ENCODE measurements at regions not wholly inside any gene's neighbourhood (a gene's known extent, or its start where the extent isn't known, plus 50 kb on each side); places are given as distances from the start of the nearest gene placed in this dataset.

- Histone ChIP-seq H3K27ac (no peak overlapping the region), H3K4me3 (no peak overlapping the region), H3K36me3 (no peaks in the 10 kb centered on the region), H3K27me3 (no peaks in the 10 kb centered on the region), H3K4me1 (no peaks in the 10 kb centered on the region), H3K9me3 (no peaks in the 10 kb centered on the region)
- intact Hi-C loops (cut with DNase I): no loop called here
- TF ChIP-seq CTCF (IDR thresholded peaks at IDR 0.05): no peak
- no peak for TF ChIP-seq POLR2A (IDR thresholded peaks at IDR 0.05)
- no peak for TF ChIP-seq POLR2AphosphoS5 (IDR thresholded peaks at IDR 0.05; ENCODE audit: insufficient read depth in 1 of 2, low read depth in 1 of 2)
- no peak for DNase-seq (ENCODE audit: extremely low spot score in 2 of 2)
Observed at GRCh38 chr17:71649941-71650350, 470.9 kb upstream of the SOX9 start.

- DNase-seq (ENCODE audit: extremely low spot score in 2 of 2): no peak
- TF ChIP-seq POLR2A (IDR thresholded peaks at IDR 0.05) (no peak), CTCF (IDR thresholded peaks at IDR 0.05) (no peak), POLR2AphosphoS5 (IDR thresholded peaks at IDR 0.05; ENCODE audit: insufficient read depth in 1 of 2, low read depth in 1 of 2) (no peak)
- H3K27ac ChIP-seq: no peak overlapping the region
- H3K9me3 ChIP-seq: no peaks in the 10 kb centered on the region
- no peaks in the 10 kb centered on the region for H3K36me3 ChIP-seq
- H3K4me3 ChIP-seq: no peak overlapping the region
- no peaks in the 10 kb centered on the region for H3K4me1 ChIP-seq
- intact Hi-C loops (cut with DNase I): no loop called here
- no peaks in the 10 kb centered on the region for H3K27me3 ChIP-seq
Observed at GRCh38 chr17:71655542-71655941, 465.3 kb upstream of the SOX9 start.

GRCh38 chr17:71656964-71657858 is 463.6 kb upstream of the SOX9 start:
- no peak for TF ChIP-seq POLR2AphosphoS5 (IDR thresholded peaks at IDR 0.05; ENCODE audit: insufficient read depth in 1 of 2, low read depth in 1 of 2)
- no peak for TF ChIP-seq POLR2A (IDR thresholded peaks at IDR 0.05)
- no peak for TF ChIP-seq CTCF (IDR thresholded peaks at IDR 0.05)
- Histone ChIP-seq H3K36me3 (no peaks in the 10 kb centered on the region), H3K4me3 (no peak overlapping the region), H3K27me3 (no peaks in the 10 kb centered on the region), H3K4me1 (no peaks in the 10 kb centered on the region), H3K27ac (no peak overlapping the region), H3K9me3 (no peaks in the 10 kb centered on the region)
- DNase-seq (ENCODE audit: extremely low spot score in 2 of 2): no peak
- intact Hi-C loops (cut with DNase I): no loop called here

- Histone ChIP-seq H3K27ac (no peak overlapping the region), H3K9me3 (no peaks in the 10 kb centered on the region), H3K4me3 (no peak overlapping the region), H3K4me1 (no peaks in the 10 kb centered on the region), H3K27me3 (no peaks in the 10 kb centered on the region), H3K36me3 (no peaks in the 10 kb centered on the region)
- DNase-seq (ENCODE audit: extremely low spot score in 2 of 2): no peak
- TF ChIP-seq CTCF (IDR thresholded peaks at IDR 0.05) (no peak), POLR2A (IDR thresholded peaks at IDR 0.05) (no peak), POLR2AphosphoS5 (IDR thresholded peaks at IDR 0.05; ENCODE audit: insufficient read depth in 1 of 2, low read depth in 1 of 2) (no peak)
- intact Hi-C loops (cut with DNase I): no loop called here
Observed at GRCh38 chr17:71658996-71659395, 461.8 kb upstream of the SOX9 start.

GRCh38 chr17:71664861-71665260 is 456.0 kb upstream of the SOX9 start:
- H3K4me3 ChIP-seq: no peak overlapping the region
- no peak overlapping the region for H3K27ac ChIP-seq
- no peaks in the 10 kb centered on the region for H3K4me1 ChIP-seq
- no peak for DNase-seq (ENCODE audit: extremely low spot score in 2 of 2)
- TF ChIP-seq CTCF (IDR thresholded peaks at IDR 0.05): no peak
- no peak for TF ChIP-seq POLR2A (IDR thresholded peaks at IDR 0.05)
- TF ChIP-seq POLR2AphosphoS5 (IDR thresholded peaks at IDR 0.05; ENCODE audit: insufficient read depth in 1 of 2, low read depth in 1 of 2): no peak
- H3K36me3 ChIP-seq: no peaks in the 10 kb centered on the region
- no peaks in the 10 kb centered on the region for H3K27me3 ChIP-seq
- no peaks in the 10 kb centered on the region for H3K9me3 ChIP-seq
- intact Hi-C loops (cut with DNase I): no loop called here

All from vagina (tissue), 2 donors.